Lung microvascular endothelial cell (primary cell): ENCODE measurements at regions not wholly inside any gene's neighbourhood (a gene's known extent, or its start where the extent isn't known, plus 50 kb on each side); places are given as distances from the start of the nearest gene placed in this dataset.

Experiments
- DNase-seq, 2 donors: peaks; one replicate each; pipeline versions ENCODE4 v3.0.0 to v3.0.0-alpha.2; 2010; ENCODE audit warnings: low read depth in 2 of 2

DNA sequence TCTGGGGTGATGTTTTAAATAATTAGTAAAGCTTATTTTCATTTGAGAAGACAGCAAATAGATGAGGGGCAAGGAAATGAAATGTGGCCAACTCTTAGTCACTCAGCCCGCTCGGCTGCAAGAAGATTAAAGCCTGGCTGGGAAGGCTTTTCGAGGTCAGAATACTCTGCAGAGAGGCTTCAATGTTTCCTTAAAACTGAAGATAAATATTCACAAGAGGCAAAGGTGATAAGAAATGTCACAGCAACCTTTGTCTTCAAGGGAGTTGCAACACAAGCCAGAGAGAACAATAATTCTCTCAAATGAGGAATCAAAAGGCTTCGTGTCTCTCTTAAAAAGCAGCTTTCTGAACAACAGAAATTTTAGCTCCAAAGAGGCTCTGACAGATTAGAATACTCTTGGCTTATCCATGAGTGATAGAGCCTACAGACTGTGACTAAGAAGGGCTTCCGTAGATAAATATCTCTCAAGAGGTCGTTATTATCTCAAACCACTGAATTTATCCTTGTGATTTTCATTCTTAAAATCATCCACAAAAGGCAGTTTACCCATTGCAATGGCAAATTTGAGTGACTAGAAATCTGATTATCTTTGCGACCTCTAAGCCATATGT lies 92.5 kb downstream of the KLF6 start:
- DNase-seq, result no peak

DNA sequence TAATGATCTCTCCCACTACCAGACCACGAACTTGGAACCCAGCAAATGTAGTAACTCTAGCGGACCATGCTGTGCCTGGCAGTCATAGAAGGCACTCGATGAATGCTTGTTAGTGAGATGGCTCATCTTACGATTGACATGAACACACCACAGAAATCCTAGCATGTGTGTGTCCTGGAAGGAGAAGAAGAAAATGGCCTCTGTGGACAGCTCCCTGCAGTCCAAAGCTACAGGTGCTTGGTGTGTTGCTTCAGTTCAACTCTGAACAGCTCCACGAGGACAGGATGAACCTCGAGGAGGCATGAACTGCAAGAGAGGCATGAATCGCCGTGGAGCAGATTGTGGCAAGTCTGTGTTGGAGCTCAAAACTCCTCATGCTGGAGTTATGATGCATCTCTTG lies 93.5 kb downstream of the KLF6 start:
- no peak for DNase-seq

DNA sequence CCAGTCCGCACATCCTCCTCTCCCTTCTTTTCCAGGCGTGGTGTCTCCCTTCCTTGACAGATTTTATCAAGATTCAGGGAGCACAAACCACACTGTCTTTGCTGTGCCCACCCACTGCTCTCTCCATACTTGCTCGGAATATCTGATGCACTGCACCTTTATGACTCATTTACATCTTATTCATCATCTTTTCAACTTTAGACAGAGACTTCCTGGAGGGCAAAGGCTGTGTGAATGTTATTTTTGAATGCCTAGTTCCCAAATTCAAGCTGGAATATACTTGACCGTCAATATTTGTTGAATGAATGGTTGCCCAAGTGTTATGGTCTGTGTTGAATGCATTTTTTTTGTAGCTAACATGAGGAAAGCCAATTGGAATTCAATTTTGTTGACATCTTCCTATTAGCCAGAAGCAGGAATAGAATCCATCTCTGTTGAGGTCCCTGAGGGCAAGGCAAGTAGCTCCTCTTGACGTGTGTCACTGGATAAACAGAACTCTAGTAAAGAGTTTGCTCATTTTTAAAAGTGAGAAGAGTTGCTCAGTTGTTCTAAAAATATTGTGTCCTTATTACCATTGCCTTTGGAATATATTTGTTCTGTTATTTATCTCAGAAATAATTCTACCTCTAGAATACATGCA lies 95.0 kb downstream of the KLF6 start:
- peak in 1 of 2 donors; percentile 6 for DNase-seq

DNA sequence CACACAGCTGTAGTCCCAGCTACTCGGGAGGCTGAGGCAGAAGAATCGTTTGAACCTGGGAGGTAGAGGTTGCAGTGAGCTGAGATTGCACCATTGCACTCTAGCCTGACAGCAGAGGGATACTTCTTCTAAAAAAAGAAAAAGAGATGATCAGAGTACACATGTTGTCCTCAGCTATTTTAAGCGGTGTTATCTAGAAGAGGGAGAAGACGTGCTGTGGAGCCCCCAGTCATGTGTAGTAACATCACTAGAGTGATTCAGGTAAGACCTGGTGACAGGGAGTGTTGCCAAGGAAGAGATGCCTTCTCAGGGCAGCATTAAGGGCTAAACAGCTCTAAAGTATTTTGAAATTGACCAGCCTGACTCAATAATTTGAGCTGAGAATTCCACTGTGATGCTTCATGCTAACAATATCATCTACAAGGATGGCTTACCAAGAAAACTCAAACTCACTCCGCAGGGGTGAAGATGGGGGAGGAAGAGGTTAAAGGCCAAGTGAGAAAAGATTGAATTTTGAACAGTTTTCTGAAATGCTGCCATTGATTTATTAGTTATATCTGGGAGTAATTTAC lies 97.4 kb downstream of the KLF6 start:
- DNase-seq, result no peak

DNA sequence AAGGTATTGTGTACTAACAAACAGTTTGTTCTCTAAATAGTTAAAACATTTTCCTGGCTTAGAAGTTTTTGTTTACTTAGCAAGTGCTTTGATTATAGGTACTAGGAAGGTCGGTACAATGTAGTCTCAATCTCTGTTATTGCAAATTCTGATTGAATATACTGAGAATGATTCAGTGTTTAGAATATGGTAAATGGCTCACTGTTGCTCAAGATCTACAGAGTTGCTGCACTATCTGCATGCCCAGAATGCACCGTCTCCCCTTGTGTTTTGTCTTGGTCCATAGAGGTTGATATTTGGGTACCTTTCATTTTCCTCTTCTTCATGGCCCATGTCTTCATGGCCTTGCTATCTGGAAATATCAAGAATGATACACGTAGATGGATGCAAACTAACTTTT lies 99.6 kb downstream of the KLF6 start:
- DNase-seq, result no peak

DNA sequence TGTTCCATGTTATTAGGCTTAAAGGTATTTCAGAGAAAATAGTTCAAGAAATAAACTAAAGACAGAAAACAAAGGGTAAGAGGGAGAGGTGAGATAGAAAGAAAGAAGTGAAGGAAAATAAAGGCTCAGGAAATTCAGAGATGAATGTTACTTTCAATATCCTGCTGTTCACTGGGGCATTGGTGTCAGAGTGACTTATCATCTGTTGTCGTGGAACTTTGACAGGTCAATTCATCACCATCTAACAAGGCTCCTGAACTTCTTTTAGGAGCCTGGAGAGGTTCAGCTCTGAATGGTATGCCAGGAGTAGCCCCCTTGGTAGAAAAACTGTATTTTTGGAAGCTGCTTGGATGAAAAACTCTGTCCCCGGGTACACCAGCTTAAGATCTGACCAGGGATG lies 100.1 kb downstream of the KLF6 start:
- DNase-seq, result no peak

DNA sequence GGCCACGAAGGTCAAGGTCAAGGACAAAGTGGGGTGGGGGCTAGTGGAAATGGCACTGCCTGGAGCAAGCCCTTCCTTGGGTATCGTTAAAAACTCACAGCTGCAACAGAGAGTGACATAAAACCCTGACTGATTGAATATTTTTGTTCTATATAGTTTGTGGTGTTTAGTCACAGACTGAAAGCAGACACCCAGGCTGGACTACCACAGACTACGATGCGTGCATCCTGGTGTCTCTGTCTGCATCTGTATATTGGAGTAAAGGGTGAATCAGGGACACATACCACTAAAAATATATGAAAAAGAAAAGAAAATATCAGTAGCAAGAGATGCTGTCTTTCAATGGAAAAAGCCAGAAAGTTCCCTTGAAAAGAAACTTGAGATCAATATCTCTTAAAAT lies 101.4 kb downstream of the KLF6 start:
- no peak for DNase-seq

DNA sequence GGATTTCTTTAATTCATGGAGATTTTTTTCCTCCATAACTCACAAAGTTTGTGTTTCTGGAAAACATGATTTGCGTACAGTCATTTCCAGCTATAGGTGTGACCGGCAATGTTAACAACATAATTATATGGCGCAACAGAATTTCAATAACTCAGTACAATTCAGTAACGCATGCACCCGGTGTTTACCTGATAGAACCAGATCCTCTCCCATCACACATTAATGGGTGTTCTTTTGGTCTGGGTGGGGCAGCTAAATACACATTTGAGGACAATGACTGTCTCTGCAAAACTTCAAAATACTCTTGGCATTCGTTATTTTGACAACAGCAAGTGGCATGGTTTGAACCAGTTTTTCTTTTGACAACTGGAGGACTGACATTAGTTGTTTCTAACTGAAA lies 102.3 kb downstream of the KLF6 start:
- no peak for DNase-seq

DNA sequence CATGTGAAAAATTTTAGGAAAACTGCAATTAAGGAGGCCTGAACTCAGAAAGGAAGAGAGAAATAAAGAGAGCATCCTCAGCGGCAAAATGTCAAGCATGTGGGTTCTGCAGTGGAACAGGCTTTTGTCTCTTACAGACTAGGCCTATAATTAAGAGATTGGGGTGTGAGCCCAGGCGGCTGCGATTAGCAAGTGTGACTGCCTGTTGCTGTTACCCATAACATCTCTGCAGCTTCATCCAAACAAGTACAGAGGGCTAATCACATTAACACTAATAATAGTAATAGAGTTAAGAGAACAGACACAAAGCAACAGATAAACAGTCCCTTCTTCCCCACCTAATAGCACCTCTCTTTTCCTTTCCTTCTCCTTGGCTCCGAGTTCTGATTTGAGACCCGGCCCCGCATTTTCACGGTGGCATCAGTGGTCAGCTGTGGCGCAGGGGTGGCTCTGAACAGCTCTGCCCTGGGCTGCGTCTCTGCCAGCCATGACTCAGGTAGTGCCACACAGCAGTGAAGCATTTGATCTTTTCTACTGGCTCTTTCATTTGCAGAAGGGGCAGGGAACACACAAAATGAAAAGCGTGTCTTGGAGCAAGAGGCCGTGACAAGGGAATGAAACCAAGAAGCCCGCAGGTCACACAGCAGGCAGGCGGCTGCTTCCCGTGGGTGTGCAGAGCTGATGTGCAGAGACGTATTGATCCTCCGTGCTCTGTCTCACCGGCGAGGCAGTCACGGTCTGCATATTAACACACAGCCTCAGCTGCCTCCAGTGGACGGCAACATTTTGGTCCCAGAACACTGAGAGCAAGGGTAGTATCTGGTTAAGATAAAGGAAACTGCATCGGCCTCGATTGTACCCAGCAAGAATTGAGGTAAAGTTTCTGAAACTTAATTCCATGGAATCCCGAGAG lies 103.1 kb downstream of the KLF6 start:
- DNase-seq, result no peak

DNA sequence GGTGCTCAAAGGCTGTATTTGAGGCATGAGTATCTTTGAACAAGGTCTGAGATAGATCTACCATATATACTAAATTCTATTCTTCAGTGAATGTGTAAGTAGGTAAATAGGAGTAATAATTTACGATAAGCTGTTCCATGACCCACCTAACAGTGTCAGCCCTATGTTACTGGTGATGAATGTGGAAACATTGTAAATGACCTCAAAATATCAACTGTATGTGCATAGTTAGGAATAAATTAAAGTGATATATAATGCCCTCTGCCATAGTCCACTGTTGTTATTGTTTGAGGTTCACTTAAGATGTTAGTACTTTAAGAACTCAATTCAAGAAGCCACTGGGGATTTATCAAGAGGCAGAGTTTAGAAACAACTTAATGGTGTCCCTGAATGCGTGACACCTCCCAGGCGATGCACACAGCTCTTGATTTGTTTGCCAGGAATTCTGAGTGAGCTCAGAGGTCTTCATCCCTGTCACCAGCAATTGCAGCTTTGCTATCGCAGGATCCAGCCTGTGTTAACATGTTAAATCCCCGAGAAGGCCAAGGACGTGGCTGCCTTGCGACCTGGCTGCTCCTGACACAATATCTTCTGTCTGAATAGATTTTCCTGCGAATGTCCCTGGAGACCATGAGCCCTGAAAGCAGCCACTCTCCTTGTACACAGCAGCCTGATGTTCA lies 104.9 kb downstream of the KLF6 start:
- DNase-seq, result no peak

DNA sequence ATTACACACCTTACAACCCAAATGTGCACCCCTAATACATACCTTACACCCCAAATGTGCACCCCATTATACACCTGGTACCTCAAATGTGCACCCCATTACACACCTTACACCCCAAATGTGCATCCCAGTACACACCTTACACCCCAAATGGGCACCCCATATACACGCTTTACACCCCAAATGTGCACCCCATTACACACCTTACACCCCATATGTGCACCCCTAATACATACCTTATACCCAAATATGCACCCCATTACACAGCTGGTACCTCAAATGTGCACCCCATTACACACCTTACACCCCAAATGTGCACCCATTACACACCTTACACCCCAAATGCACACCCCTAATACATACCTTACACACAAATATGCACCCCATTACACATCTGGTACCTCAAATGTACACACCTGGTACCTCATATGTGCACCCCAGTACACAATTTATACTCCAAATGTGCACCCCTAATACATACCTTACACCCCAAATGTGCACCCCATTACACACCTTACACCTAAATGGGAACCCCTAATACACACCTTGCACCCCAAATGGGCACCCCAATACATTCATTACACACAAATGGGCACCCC lies 106.3 kb downstream of the KLF6 start:
- no peak for DNase-seq

DNA sequence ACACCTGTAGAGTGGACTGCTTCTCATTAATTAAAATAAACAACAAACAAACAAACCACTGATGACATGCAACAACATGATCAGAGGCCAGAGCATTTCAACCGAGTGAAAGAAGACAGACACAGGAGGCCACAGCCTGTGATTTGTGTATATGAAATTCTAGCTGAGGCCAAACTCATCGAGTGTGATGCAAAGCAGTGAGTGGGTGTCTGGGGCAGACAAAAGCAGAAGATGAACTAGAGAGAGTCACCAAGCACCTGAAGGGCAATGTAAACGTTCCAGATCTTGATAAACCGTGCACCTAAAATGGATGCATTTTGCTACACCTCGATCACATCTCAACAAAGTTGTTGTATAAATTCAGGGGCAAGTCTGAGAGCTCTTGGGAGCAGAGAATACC lies 108.4 kb downstream of the KLF6 start:
- no peak for DNase-seq

DNA sequence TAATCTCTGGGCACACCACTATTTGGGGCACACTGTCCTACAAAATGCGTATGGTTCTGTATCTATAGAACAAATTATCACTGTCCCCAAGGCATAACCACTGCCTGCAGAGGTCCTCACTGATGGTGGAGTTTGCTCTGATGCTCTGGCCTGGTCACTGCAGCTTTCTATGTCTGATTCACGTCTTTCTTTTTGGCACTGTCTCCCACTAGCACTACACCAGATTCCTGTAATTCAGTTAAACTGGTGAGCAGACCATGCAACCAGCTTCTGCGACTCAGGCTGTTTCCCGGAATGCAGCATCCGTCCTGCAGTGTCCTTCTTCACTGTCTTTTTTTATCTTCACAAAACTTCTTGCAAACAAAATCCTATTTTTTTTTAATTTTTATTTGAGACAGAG lies 112.8 kb downstream of the KLF6 start:
- no peak for DNase-seq

DNA sequence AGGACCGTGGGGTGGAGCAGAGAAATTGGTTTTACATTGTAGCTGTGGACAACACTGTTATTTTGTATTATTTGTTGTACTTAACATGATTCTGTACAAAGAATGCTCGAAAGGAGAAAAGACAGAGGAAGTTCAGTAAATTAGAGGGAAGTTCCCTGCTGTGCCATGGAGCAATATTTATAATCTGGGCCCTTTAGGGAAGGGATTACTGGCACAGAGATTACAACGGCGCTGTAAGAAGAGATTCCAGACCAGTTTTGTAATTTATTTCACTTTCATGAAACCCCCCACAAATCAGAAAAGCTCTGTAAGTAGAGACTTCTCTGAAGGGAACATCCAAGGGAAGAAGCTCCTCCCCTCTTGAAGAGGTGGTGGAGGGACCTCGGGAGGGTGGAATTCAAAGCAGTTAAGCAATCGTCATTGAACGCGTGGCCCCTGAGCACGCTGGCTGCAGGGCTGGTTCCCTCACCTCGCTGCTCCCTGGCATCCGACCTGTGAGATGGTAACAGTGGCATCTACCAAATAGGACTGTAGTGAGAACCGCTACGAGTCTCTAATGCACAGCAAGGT lies 113.5 kb downstream of the KLF6 start:
- no peak for DNase-seq

DNA sequence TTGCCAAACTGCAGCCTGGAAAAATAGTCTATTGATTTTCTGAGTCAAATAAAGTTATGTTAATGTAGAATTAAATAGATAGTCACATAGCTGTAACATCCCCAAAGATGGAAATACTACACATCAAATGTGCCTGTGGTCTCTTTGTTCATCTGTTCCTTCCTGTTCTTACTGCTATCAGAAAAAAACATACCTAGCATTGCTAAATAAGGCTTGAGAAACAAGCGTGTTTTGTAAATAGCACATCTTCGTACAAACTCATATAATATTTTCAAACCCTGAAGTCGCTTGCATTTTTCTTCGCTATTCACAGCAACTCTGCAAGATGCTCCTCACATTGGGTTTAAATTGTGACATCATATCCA lies 116.1 kb downstream of the KLF6 start:
- DNase-seq, result no peak

DNA sequence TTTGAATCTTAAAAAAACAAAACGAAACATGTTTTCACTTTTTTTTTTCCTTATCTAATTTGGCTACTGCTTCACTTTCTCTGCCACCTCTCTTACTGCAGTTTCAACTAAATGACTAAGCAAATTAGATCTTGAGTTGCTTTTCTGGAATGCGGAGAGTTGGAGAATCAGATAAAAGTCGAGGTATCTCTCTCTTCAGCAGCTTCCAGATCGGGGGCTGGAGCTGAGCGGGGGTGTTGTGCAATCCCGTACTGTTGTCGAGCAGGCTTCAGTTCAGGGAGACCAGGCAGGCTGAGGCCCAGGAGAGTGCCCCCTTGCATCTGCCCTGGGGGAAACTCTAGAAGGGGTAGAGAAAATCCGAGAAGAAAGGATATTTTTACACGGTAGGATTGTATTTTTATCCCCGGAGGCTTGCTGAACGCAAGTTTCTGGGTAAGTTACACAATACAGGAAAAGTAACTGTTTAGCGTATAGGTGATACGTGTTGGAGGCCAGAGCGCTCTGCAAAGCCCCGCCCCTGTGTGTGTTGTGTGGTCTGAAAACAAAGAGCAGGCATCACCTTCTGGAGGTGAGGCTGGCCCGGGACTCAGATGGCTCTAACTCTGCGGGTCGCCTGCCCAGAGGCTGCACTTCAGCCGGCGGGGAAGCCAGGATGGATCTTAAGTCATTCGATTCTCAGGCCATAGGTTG lies 116.6 kb downstream of the KLF6 start:
- peak in 1 of 2 donors; percentile 45 for DNase-seq

DNA sequence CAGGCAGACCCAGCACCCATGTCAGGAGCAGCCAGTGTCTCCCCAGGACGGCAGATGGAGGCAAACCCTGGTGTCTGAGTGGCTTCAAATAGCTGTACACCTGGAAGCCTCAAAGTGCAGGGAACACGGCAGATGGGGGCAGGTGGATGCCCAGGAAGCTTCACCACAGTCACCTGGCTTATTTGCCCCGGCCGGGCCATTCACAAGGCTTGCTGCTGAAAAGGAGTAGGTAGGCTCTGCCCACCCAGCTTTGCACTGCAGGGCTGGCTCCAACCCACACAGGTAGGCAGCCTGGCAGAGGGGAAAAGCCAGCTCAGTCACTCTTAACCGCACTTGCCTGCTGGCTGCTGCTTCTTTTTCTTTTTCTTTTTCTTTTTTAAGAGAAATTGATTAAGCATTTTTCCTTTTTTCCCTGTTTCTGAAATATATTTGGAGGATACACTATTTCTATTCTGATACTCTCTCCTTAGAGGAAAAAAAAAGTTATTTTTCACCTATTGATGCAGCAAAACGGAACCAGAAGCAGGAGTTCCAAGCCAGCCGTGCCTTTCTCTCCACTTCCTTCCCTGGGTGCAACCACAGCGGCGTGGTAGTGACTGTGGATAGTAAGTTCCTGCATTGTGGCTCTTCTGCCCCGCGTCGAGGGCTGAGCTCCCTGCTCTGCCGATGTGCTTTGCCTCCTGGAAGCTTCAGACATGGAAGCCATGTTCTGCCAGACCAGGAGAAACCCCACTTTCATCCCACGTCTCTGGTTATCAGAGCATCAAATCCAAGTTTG lies 118.3 kb downstream of the KLF6 start:
- no peak for DNase-seq

DNA sequence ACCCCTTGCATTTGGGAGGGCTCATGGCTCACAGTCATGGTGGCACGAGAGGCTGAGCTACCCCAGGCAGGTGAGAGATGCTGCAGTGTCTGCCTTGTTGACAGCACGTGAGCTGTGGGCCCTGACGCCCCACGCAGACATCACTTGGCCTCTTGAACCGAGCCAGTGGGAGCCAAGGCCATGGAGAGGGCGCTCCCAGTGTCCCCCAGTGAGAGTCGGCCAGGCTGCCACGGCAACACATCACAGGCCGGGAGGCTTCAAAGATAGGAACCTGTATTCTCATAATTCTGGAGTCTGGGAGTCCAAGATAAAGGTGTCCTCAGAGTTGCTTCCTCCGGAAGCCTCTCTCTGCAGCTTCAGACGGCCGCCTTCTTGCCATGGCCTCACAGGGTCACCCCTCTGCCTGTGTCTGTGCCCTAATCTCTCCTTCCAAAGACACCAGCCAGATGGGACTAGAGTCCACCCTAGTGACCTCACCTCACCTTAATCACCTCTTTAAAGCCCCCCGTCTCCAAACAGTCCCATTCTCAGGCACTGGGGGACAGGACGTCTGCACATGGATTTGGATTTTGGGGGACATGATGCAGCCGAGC lies 119.6 kb downstream of the KLF6 start:
- no peak for DNase-seq

DNA sequence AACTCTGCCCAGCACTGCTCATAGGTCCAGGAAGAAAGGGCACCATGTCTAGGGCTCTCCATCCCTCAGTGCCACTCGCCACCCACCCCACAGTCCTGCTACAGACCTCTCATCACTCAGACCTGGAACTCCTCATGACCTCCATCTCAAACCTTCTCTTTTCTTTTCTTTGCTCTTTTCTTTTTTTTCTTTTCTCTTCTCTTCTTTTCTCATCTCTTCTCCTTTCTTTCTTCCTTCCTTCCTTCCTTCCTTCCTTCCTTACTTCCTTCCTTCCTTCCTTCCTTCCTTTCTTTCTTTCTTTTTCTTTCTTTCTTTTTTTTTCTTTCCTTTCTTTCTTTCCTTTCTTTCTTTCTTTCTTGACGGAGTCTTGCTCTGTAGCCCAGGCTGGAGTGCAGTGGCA lies 122.2 kb downstream of the KLF6 start:
- no peak for DNase-seq
